Loucy (cell line): ENCODE measurements at regions not wholly inside any gene's neighbourhood (a gene's known extent, or its start where the extent isn't known, plus 50 kb on each side); places are given as distances from the start of the nearest gene placed in this dataset.

Experiments used
- EZH2phosphoT487 ChIP-seq: fragments of 200-600 bp; IDR thresholded peaks from 2 replicates; pipeline ENCODE4 v1.6.1; 2018; ENCODE audit warnings: antibody characterized with exemption, mild to moderate bottlenecking, moderate library complexity, borderline replicate concordance
- TF ChIP-seq, protein P1 (sequence below): fragments of 200-600 bp; sonication (generic); conservative IDR thresholded peaks from 2 replicates; pipeline ENCODE4 v1.5.1; 2014; ENCODE audit warnings: mild to moderate bottlenecking, antibody characterized with exemption, low read length

DNA sequence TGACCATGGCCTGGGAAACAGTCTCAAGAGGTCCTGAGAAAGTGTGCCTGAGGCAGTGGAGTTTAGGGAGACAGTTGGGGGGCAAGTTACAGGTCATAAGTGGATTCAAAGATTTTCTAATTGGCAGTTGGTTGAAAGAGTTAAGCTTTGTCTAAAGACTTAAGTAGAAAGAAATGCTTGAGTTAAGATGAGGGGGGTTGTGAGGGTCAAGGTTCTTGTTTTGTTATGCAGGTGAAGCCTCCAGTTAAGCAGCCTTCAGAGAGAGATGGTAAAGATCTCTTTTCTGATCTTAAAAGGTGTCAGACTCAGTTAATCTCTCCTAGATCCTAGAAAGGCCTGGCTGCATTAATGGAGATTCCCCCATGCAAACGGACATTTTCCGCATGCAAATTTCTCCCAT, 356.3 kb upstream of the C2CD4B start:
- TF ChIP-seq, protein P1, sequence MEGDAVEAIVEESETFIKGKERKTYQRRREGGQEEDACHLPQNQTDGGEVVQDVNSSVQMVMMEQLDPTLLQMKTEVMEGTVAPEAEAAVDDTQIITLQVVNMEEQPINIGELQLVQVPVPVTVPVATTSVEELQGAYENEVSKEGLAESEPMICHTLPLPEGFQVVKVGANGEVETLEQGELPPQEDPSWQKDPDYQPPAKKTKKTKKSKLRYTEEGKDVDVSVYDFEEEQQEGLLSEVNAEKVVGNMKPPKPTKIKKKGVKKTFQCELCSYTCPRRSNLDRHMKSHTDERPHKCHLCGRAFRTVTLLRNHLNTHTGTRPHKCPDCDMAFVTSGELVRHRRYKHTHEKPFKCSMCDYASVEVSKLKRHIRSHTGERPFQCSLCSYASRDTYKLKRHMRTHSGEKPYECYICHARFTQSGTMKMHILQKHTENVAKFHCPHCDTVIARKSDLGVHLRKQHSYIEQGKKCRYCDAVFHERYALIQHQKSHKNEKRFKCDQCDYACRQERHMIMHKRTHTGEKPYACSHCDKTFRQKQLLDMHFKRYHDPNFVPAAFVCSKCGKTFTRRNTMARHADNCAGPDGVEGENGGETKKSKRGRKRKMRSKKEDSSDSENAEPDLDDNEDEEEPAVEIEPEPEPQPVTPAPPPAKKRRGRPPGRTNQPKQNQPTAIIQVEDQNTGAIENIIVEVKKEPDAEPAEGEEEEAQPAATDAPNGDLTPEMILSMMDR, result no peak
- TF ChIP-seq EZH2phosphoT487, result no peak
